ENCODE measurements at regions not wholly inside any gene's neighbourhood (a gene's known extent, or its start where the extent isn't known, plus 50 kb on each side); places are given as distances from the start of the nearest gene placed in this dataset.

DNA sequence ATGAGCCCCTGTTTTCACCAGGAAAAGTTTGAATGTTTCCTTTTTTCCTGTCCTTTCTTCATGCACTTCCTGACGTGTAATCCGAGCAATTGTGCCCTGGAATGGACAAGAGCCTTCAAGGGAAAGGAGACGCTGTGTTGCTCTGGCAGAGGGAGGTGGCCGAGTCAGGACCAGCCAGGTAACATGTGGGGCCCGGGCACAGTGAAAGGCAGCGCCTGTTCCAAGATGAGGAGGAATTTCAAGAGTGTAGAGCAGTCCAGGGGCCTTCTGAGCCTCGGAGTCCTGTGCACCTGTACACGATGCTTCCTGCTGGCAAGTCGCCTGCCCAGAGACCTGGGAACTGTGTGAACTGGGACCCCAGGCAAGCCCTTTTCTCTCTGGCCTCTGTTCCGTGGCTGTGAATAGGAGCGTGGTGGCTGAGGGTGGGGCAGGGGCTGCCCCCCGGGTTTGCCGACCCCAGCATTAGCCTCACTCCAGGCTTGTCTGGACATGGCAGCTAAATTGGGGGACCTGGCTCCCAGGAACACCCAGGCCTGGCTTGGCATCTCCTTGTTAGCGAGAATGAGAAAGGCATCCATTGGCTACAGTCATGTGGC lies 92.0 kb downstream of the MYEOV start:
- peaks cover 0 to 7% (median 0%) of the 10 kb centered on the region in 4 donors for H3K27me3 ChIP-seq
- 82% methylated on average over 13 of the region's 14 CpGs for WGBS
- intact Hi-C loops (cut with DNase I) = no loop called here

DNA sequence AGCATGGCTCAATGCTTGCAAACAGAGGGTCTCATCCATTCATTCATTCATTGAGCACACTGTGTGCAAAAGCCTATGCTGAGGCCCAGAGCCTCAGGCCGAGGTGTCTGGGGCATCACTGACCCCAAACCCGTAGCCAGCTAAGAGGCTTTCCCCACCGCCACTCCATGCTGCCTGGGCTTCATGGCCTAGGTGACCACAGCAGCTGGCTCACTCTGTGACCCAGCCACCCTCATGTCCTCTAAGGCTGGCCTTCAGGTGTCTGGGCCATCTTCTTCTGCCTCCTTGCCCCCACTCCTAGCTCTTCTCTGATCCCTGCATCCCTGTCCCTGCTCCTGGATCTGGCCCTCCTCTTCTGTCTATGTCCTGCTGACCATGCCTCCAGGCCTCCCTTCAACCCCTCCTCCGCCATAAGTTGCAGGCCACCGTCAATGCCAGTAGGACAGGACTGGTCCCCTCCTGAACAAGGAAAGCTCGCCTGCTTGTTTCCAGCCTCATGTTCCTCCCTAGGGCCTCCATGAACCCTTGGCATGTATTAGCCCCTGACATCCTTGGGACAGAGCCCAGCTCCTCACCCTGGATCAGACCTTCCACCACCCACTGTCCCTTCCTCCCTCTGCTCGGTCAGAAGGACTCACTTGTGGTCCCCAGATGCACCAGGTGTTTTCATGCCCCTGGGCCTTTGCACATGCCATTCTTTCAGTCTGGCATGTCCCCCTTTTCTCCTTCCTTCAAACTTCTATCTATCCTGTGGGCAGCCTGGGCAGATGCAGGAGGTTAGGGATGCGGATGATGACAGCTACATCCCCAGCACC lies 92.8 kb downstream of the MYEOV start:
- intact Hi-C loops (cut with DNase I) = no loop called here
- Histone ChIP-seq H3K9me3 (peaks cover 0 to 18% (median 14%) of the 10 kb centered on the region in 4 donors), H3K4me3 (no peak overlapping the region), H3K4me1 (no peaks in the 10 kb centered on the region), H3K27ac (replicated peaks in 1 of 4) (no peak overlapping the region), H3K27me3 (peaks cover 0 to 16% (median 0%) of the 10 kb centered on the region in 4 donors), H3K36me3 (no peaks in the 10 kb centered on the region)
- 93% methylated on average over 8 of the region's 8 CpGs for WGBS
- no peak for DNase-seq (ENCODE audit: extremely low spot score)
- TF ChIP-seq, protein P1, sequence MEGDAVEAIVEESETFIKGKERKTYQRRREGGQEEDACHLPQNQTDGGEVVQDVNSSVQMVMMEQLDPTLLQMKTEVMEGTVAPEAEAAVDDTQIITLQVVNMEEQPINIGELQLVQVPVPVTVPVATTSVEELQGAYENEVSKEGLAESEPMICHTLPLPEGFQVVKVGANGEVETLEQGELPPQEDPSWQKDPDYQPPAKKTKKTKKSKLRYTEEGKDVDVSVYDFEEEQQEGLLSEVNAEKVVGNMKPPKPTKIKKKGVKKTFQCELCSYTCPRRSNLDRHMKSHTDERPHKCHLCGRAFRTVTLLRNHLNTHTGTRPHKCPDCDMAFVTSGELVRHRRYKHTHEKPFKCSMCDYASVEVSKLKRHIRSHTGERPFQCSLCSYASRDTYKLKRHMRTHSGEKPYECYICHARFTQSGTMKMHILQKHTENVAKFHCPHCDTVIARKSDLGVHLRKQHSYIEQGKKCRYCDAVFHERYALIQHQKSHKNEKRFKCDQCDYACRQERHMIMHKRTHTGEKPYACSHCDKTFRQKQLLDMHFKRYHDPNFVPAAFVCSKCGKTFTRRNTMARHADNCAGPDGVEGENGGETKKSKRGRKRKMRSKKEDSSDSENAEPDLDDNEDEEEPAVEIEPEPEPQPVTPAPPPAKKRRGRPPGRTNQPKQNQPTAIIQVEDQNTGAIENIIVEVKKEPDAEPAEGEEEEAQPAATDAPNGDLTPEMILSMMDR (IDR thresholded peaks at IDR 0.05) = no peak
- TF ChIP-seq EP300 (IDR thresholded peaks at IDR 0.05) (no peak), POLR2AphosphoS5 (IDR thresholded peaks at IDR 0.05) (no peak), POLR2A (IDR thresholded peaks at IDR 0.05; ENCODE audit: low read depth) (no peak)

More for the DNA sequence above, 92.0 kb downstream of the MYEOV start:
- H3K9me3 ChIP-seq = peaks cover 0 to 18% (median 14%) of the 10 kb centered on the region in 4 donors
- no peaks in the 10 kb centered on the region for H3K36me3 ChIP-seq
- H3K4me3 ChIP-seq = no peak overlapping the region
- H3K27ac ChIP-seq (replicated peaks in 1 of 4) = no peak overlapping the region
- TF ChIP-seq POLR2A (IDR thresholded peaks at IDR 0.05; ENCODE audit: low read depth) (no peak), POLR2AphosphoS5 (IDR thresholded peaks at IDR 0.05) (no peak), EP300 (IDR thresholded peaks at IDR 0.05) (no peak)
- TF ChIP-seq, protein P1 (IDR thresholded peaks at IDR 0.05) = no peak
- H3K4me1 ChIP-seq = no peaks in the 10 kb centered on the region
- DNase-seq (ENCODE audit: extremely low spot score) = no peak

DNA sequence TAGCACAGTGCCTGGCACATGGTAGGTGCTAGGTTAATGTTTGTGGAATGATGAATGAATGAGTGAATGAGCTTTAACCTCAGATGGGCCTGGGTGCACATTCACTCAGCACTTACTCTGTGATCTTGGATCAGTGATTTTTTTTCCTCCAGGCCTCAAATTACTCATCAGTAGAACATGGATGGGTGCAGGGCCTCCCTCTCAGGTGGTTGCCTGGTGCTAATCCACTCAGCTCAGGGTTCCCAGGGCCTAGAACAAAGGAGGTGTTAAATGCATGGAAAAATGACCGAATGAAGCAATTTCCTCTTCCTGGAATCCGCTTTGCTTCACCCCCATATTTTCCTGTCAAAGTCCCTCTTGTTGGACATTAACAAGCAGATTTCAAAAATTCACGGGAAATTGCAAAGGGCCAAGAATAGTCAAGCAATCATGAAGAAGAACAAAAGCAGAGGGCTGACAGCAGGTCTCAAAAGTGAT lies 93.5 kb downstream of the MYEOV start:
- 85% methylated on average over 3 of the region's 3 CpGs for WGBS
- DNase-seq (ENCODE audit: extremely low spot score) = no peak
- TF ChIP-seq EP300 (IDR thresholded peaks at IDR 0.05) = no peak
- TF ChIP-seq, protein P1 (IDR thresholded peaks at IDR 0.05) = no peak
- H3K27me3 ChIP-seq = peaks cover 0 to 20% (median 0%) of the 10 kb centered on the region in 4 donors
- H3K27ac ChIP-seq (replicated peaks in 1 of 4) = no peak overlapping the region
- H3K4me1 ChIP-seq = no peaks in the 10 kb centered on the region
- no peak overlapping the region for H3K4me3 ChIP-seq
- intact Hi-C loops (cut with DNase I) = no loop called here
- H3K9me3 ChIP-seq = peaks cover 0 to 18% (median 14%) of the 10 kb centered on the region in 4 donors
- H3K36me3 ChIP-seq = no peaks in the 10 kb centered on the region

DNA sequence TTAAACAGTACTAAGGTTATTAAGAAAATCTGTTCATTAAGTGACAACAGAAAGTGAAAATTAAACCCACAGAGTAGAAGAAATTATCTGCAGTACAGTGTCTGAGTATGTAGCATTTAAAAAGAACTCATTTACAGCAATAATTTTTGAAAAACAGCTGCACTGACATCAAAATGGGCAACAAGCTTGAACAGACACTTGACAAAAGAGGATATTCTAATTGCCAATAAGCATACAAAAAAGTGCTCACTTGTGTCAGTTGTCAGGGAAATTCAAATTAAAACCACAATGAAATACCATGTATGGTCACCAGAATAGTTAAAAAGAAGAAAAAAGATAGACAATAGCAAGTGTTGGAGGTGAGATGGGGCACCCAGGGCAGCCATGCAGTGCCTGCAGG lies 93.3 kb upstream of the LINC01488 start:
- TF ChIP-seq POLR2AphosphoS5 (IDR thresholded peaks at IDR 0.05) = no peak
- TF ChIP-seq POLR2A (IDR thresholded peaks at IDR 0.05; ENCODE audit: low read depth) = no peak
- no peak for TF ChIP-seq EP300 (IDR thresholded peaks at IDR 0.05)
- H3K27me3 ChIP-seq = peaks cover 0 to 20% (median 0%) of the 10 kb centered on the region in 4 donors
- no peak for DNase-seq (ENCODE audit: extremely low spot score)
- H3K36me3 ChIP-seq = no peaks in the 10 kb centered on the region
- intact Hi-C loops (cut with DNase I) = no loop called here
- no peak overlapping the region for H3K4me3 ChIP-seq
- no peak overlapping the region for H3K27ac ChIP-seq (replicated peaks in 1 of 4)
- H3K4me1 ChIP-seq = no peaks in the 10 kb centered on the region
- H3K9me3 ChIP-seq = peaks cover 0 to 18% (median 14%) of the 10 kb centered on the region in 4 donors

DNA sequence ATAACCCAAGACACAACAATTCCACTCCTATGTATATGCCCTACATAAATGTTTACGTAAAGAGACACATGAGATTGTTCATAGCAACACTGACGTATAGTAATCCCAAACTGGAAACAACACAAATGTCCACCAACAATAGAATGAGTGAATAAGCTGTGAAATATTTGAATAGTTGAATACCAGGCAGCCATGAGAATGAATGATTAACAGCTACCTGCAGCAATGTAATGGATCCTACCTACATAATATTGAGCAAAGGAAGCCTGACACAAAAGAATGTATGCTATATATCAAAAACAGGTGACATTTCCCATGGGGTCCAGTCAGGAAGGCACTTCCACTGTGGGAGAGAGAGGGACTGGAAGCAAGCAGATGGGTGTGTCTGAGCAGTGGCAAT lies 92.8 kb upstream of the LINC01488 start:
- Histone ChIP-seq H3K4me1 (no peaks in the 10 kb centered on the region), H3K4me3 (no peak overlapping the region), H3K9me3 (peaks cover 0 to 18% (median 14%) of the 10 kb centered on the region in 4 donors), H3K36me3 (no peaks in the 10 kb centered on the region), H3K27me3 (peaks cover 0 to 20% (median 0%) of the 10 kb centered on the region in 4 donors), H3K27ac (replicated peaks in 1 of 4) (no peak overlapping the region)
- no peak for DNase-seq (ENCODE audit: extremely low spot score)
- intact Hi-C loops (cut with DNase I) = no loop called here
- no peak for TF ChIP-seq POLR2AphosphoS5 (IDR thresholded peaks at IDR 0.05)
- 37% methylated on average over 2 of the region's 2 CpGs for WGBS

Data from esophagus muscularis mucosa (tissue), 4 donors.